Kidney capillary endothelial cell (primary cell): ENCODE measurements at regions not wholly inside any gene's neighbourhood (a gene's known extent, or its start where the extent isn't known, plus 50 kb on each side); places are given as distances from the start of the nearest gene placed in this dataset.

ENCODE experiments used
- DNase-seq: peaks from one replicate; pipeline ENCODE4 v3.0.0-alpha.2; 2018; ENCODE audit warnings: low spot score

DNA sequence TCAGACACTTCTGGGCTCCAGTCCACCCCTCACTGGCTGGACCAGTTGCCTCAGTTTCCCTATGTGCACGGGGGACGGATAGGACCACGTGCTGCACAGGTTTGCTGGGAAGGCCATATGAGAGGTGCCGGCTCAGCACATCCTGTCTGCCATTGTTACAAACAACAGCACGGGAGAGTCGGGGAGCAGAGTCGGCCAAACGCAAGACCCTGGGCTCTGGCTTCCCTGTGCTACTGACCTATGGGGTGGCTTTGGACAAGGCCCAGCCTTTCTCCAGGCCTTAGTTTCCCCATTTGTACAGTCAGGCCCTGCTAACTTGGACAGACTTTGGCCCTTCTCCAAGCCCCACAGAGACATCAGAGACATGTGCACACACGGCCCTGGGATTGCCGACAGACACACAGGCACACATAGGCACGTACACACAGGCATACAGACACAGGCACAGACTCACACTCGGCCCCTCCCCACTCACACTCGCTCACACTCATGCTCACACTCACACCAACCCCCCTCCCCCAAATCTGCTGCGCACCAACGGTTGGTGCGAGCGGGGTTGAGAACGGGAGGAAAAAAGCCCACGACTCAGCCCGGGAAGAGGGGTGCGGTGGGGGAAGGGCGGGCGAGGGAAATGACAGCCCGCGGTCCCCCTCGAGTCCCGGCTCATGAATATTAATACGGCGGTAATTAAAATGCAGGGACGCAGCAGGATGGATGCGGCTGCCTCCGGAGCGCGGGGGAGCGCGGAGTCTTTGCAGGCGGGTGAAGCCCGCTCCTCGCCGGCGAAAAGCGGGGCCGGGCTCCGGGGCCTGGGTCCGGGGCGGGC lies 133.0 kb downstream of the C9orf50 start:
- DNase-seq, result peak; percentile 49

DNA sequence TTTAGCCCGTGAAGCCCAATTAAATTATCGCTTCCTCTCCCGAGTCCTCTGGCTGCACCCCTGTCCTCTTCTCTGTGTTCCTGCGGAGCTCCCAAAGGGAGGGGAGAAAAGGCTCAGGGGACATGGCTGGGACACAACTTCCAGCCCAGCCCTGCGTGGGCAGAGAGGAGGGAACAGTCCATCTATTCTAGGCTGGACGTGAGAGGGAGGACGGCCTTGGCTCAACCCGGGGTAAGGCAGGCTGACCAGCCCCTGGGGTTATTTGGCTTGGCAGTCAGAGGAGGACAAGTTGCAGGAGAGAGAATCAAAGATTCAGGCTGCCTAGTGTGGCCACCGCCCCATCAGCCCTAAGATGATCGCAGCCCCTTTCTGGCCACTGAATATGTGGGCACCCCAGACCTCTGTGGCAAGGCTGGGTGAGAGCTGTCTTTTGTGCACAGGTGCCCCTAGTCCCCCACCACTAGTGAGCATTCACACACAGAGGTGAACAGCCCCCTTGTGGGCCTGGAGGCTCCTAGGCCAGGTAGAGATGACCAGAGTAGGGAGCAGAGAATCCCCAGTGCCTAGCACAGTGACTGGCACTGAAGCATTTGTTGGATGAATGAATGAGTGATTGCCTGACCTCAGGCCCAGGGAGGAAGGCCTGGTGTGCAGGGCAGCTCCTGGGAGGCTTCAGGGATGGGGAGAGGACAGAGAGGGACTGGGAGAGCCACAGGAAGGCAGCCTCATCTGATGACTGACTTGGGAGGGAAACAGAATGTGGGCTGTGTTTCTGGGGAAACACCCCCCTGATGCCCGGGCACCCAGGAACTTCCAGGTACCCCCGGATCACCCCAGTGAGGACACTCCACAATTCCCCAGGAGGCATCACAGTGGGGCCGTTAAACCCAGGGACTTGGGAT lies 133.9 kb downstream of the C9orf50 start:
- DNase-seq, result no peak

DNA sequence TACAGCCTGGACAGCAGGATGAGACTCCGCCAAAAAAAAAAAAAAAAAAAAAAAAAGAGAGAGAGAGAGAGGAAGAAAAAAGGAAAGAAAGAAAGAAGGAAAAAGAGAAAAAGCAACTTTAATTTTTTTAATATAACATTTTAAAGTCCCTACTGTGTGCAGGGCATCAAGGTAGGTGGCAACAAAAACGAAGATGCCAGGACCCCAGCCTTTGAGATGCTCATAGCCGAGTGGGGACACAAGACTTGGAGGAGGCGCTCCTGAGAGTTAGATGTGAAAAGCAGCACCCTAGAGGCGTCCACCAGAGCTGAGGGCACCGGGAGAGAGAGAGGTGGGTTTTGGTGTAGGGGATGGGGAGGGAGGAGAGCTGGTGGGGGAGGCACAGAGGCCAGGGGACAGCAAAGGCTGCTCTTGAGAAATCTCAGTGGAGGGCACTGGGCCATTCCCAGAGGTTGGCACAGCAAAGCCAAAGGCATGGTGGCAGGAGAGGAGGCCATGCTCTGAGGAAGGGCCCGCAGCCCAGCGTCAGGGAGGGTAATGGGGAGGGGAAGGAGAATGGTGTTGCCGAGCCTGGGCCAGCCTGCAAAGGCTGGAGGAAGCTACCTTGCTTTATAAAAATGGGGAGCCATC lies 135.6 kb downstream of the C9orf50 start:
- no peak for DNase-seq

- no peak for DNase-seq
Observed at GRCh38 chr9:129484352-129485000, 136.4 kb downstream of the C9orf50 start.

GRCh38 chr9:129483415-129484351 lies 137.2 kb downstream of the C9orf50 start:
- DNase-seq, result peak; percentile 46

- DNase-seq, result peak; percentile 55
Observed at GRCh38 chr9:129482521-129483414, 138.1 kb downstream of the C9orf50 start.

DNA sequence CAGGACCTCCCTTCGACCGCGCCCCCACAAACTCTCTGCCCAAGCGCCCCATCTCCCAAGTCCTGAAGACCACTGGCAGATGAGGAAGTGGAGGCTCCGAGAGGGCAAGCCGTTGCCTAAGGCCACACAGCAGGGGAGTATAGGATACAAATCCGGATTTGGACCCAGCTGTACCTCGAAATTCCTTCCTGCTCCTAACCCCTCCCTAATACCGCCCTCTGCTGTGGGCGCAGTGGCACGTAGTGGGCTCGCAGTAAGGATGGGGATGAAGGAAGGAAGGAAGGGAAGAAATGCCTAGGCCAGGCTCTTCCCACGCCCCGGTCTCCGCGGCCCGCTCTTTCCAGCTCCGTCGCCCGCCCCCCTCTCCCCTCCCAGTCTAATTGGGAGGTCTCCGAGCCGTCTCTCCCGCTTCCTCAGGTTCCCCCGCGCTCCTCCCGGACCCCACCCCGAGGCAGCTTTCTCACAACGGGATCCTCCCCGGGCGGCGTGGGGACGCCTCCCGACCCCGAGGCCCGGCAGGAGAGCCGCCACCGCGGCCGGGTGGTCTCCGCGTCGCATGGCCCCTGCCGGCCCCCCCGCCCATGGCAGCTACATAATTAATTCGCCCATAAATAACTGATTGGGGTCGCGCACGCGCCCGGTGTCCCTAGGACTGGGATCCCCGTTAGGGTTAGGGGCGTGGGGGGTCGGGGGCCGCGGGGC lies 138.9 kb downstream of the C9orf50 start:
- DNase-seq, result no peak

DNA sequence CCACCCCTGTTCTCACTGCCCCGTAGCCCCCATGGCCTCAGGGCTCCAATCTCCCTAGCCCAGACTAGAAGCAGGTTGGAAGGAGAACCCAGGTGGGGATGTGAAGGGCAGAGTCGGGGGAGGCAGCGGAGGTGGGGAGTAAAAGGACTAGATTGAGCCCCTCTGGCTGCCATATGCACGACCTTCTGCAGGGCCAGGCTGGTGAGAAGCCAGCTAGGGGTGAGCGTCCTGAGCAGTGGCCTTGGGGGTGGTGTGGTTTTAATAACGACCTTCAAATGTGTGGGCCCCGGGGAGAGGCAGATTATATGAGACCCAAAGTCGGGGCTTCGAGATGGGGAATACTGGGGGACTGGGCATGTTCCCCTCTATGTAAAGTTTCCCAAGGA lies 139.5 kb downstream of the C9orf50 start:
- DNase-seq, result no peak

- DNase-seq, result no peak
Observed at GRCh38 chr9:129480745-129481144, 140.2 kb downstream of the C9orf50 start.

DNA sequence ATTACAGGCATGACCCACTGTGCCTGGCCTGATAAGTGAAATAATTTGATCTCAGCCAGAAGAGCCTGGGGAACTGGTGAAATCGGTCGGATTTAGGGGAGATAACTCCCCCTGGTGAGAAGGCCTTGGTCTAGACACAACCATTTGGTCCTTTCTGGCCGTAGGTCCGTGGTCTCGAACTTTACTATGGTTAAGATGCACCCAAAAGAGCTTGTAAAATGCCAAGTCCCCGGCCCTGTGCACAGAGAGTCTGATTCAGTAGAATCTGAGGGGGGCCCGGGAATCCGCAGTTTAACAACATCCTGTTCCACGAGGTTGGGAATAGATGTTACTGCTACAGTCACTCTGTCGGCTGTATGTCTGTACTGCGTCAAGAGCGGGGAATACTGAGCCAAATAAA lies 140.7 kb downstream of the C9orf50 start:
- no peak for DNase-seq

DNA sequence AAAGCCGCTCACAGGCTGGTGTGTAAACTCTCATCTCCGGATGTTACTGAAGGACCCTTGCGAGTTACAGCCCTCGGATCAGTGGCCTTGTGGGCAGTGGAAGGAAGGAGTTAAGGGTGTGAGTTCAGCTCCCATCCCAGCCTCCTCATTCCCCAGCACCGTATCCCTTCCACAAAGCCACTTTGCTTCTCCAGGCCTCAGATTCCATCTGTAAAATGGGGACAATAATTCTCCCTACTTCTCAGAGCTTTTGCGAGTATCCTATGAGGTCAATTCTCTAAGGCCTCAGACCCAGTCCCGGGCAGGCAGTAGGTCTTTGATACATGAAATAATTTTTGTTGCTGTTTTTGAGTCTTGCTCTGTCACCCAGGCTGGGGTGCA lies 141.3 kb downstream of the C9orf50 start:
- DNase-seq, result no peak

DNA sequence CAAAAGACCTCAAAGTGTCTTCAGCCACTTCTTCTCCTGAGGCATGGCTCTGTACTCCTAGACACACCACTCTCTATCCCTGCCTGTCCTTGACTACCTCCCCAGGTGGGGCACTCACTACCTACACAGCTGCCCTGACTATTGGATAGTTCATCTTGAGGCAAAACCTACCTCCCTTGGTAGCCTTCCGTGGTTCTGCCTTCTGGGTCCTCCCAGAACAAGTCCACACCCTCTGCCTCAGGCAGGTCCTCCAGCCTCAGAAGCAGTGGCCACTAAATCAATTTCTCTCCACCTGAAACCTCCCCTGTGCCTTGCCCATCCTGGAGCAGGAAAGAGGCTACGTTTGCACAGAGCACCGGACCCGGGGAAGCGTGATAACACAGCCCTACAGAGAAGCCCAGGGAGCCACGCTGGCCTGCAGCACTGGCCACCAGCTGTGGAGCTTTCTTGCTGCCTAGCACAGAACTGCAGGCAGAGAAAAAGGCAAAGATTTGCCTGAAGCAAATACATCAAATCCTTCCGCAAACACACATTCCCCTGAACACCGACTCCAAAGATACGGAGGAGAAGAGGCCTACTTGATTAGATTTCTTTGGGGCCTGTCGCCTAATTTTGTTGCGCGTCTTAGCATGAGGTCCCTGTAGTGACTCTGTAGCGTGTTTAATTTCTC lies 141.8 kb downstream of the C9orf50 start:
- no peak for DNase-seq

- no peak for DNase-seq
Observed at GRCh38 chr9:129478461-129478860, 142.4 kb downstream of the C9orf50 start.

- DNase-seq, result no peak
Observed at GRCh38 chr9:129476821-129477611, 143.9 kb downstream of the C9orf50 start.

DNA sequence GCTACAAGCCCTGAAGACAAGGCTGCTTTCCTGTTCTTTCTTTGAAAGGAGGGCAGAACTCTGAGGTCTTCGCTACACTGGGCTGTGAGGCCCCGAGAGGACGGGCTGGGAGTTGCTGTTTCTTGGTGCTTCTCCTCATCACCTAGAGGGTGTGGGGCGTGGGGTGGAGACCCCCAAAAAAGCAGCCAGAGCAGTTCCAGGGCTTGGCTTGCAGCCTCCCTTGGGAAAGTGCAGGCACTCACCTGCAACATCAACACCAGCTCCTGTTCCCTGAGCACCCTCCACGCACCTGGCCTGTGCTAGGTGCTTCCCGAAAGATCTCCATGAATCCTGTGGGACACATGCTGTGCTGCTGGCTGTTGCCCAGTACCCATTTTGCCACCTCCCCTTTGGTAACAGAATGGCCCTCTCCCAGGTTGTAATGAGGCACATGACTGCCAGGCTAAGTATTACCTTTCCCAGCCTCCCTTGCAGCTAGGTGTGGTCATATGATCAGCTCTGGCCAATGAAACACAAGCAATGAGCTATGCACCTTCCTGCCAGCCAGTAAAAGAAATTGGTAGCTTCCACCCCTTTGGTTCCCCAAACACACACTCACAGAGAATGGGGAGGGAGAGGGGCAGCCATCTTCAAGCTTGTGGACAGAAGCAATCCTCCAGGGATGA lies 146.0 kb downstream of the C9orf50 start:
- DNase-seq, result no peak

DNA sequence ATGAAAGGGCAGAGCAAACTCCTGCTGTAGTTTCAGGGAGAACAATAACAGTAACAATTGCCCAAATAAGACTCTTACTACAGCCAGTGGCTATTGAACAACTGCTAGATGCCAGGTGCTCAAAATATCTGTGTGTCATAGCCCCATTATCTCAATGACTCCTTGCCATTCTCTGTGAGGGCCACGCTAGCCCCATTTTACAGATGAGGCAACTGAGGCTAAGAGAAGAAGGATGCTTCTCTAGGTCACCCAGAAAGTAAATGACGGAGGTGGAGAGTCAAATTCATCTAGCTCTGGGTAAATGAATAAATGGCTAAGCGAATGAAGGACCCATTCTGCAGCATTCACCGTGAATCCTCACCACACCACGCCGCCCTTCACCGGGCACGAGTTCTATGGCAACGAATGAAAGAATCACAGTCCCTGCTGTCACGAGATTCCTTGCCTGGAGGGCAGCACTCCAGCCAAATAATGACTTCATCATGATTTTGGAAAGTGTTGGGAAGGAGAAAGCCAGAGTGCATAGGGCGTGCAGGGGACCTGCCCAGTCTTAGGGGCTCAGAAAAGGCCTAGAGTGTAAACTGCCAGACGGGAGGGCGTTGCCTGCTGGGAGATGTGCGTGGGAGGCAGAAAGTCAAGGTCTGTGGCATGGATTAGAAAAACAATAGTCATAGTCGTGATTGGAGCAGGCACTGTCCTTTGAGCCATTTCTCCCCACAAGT lies 147.2 kb downstream of the C9orf50 start:
- DNase-seq, result no peak

GRCh38 chr9:129472651-129473102 lies 148.2 kb downstream of the C9orf50 start:
- no peak for DNase-seq
